ENCODE measurements at regions not wholly inside any gene's neighbourhood (a gene's known extent, or its start where the extent isn't known, plus 50 kb on each side); places are given as distances from the start of the nearest gene placed in this dataset.

DNA sequence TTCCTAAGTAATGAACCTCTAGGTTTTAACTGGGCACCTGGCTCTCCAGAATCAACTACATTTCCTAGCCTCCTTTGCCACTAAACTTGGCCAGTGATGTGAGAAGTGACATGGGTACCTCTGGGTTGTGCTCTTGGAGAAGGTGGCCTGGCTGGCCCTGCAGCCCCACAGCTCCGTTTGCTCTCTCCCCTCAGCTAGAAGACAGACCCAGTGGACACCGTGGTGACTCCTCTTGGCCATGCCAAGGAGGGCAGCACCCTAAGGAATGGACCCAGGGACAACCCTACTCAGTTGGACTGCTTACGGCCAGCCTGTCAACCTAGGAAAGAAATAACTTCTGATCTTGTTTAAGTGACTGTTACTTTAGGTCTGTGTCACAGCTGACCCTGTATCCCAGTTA lies 151.4 kb downstream of the TMEM132E start:
- H3K9me3 ChIP-seq, result no peaks in the 10 kb centered on the region
- no peaks in the 10 kb centered on the region for H3K36me3 ChIP-seq
- no peak overlapping the region for H3K27ac ChIP-seq
- no peaks in the 10 kb centered on the region for H3K4me1 ChIP-seq
- intact Hi-C loops (cut with DNase I), result no loop called here
- no peaks in the 10 kb centered on the region for H3K27me3 ChIP-seq
- TF ChIP-seq, protein P1, sequence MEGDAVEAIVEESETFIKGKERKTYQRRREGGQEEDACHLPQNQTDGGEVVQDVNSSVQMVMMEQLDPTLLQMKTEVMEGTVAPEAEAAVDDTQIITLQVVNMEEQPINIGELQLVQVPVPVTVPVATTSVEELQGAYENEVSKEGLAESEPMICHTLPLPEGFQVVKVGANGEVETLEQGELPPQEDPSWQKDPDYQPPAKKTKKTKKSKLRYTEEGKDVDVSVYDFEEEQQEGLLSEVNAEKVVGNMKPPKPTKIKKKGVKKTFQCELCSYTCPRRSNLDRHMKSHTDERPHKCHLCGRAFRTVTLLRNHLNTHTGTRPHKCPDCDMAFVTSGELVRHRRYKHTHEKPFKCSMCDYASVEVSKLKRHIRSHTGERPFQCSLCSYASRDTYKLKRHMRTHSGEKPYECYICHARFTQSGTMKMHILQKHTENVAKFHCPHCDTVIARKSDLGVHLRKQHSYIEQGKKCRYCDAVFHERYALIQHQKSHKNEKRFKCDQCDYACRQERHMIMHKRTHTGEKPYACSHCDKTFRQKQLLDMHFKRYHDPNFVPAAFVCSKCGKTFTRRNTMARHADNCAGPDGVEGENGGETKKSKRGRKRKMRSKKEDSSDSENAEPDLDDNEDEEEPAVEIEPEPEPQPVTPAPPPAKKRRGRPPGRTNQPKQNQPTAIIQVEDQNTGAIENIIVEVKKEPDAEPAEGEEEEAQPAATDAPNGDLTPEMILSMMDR (IDR thresholded peaks at IDR 0.05), result no peak
- TF ChIP-seq POLR2A (IDR thresholded peaks at IDR 0.05), result no peak
- H3K4me3 ChIP-seq (replicated peaks in 1 of 3), result no peak overlapping the region
- no peak for DNase-seq
- WGBS, 2 donors, result 72 to 85% methylated on average over 2 to 3 of the region's 3 CpGs

DNA sequence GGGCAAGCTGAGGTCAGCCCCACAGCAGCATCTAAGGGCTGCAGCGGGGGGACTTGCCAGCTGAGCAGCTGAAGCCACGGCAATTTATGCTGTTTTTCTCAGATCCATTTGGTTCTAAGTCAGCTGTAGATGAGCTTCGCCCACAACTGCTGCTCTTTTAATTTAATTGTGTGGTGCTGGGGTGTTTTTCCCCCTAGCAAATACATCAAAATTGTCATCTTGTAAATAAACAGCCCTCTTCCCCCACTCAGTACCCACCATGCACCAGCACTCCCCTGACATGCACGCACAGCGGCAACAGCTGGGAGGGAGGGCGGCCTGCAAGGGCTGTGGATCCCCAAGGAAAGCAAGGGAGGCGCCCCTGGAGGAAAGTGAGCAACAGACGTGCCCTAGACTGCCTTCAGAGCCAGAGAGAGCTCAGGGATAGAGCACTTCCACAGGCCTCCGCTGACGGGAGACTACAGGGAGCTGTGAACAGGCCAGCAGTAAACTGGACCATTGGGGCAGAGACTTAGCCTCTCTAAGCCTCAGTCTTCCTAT lies 149.5 kb downstream of the TMEM132E start:
- no peak for DNase-seq
- intact Hi-C loops (cut with DNase I), result no loop called here
- WGBS, 2 donors, result 60 to 75% methylated on average over 10 of the region's 10 CpGs
- TF ChIP-seq POLR2A (IDR thresholded peaks at IDR 0.05), result no peak
- TF ChIP-seq, protein P1 (IDR thresholded peaks at IDR 0.05), result no peak
- Histone ChIP-seq H3K27ac (no peak overlapping the region), H3K4me3 (replicated peaks in 1 of 3) (no peak overlapping the region), H3K4me1 (no peaks in the 10 kb centered on the region), H3K36me3 (no peaks in the 10 kb centered on the region), H3K9me3 (no peaks in the 10 kb centered on the region), H3K27me3 (no peaks in the 10 kb centered on the region)

DNA sequence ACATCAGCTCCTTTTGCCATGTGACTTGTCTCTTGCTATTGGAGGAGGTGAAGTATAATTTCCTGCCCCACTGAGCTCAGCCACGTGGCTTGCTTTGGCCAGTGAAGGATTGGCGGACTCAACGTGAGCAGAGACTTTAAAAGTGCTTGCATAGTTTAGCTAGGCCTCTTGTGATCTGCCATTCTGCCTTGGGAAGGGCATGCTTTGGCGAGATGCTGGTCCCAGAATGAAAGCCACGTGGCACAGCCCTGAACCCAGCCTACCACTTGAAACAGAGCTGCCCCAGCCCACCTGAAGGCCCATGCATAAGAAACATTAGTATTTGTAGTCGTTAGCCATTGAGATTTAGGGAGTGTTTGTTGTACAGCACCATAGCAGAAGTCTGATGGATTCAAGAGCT lies 148.2 kb downstream of the TMEM132E start:
- Histone ChIP-seq H3K27me3 (no peaks in the 10 kb centered on the region), H3K36me3 (no peaks in the 10 kb centered on the region), H3K4me1 (no peaks in the 10 kb centered on the region), H3K9me3 (no peaks in the 10 kb centered on the region), H3K27ac (no peak overlapping the region), H3K4me3 (replicated peaks in 1 of 3) (no peak overlapping the region)
- TF ChIP-seq, protein P1 (IDR thresholded peaks at IDR 0.05), result no peak
- no peak for TF ChIP-seq POLR2A (IDR thresholded peaks at IDR 0.05)
- no peak for DNase-seq
- intact Hi-C loops (cut with DNase I), result no loop called here
- 40 to 48% methylated on average over 6 of the region's 6 CpGs for WGBS, 2 donors

DNA sequence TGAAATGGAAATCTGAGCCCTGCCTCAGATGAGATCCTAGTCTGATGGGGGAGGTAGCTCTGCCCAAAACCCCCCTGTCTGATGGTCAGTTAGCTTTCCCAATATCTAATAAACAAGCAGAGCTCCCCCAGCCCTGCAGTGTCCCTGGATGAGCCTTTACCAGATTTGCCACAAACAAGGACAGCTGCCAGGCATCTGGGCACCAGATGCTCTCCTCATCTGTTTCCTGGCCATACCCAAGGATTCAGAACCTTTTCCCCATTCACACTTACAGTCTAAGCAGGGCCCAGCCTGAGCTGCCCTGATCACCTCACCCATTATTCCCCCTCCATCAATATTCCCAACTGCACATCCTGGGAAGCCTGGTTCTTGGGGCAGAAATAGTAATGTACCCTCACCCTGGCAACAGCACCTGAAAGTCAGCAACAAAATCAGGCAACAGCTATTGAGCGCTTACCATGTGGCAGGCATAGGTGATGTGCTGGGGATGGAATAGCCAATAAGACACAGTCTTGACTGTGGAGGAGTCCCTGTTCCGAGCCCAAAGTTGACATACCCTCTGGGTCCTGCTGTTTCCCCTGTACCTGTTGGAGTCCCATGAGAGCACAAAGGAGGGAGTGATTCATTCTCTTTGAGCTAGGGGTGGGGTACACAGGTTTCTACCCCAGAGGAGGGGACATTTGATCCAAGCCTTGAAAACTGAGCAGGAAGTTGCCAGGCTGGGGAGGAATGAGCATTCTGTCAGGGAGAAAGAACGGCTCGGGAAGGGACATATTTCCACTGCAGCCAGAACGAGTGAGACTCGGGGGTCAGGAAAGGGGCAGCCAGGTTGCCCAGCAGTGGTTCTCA lies 147.4 kb downstream of the TMEM132E start:
- H3K4me1 ChIP-seq, result no peaks in the 10 kb centered on the region
- DNase-seq, result no peak
- WGBS, 2 donors, result 77 to 78% methylated on average over 6 of the region's 6 CpGs
- no peak for TF ChIP-seq POLR2A (IDR thresholded peaks at IDR 0.05)
- TF ChIP-seq, protein P1 (IDR thresholded peaks at IDR 0.05), result no peak
- intact Hi-C loops (cut with DNase I), result no loop called here
- no peaks in the 10 kb centered on the region for H3K9me3 ChIP-seq
- no peaks in the 10 kb centered on the region for H3K27me3 ChIP-seq
- no peak overlapping the region for H3K27ac ChIP-seq
- no peak overlapping the region for H3K4me3 ChIP-seq (replicated peaks in 1 of 3)
- H3K36me3 ChIP-seq, result no peaks in the 10 kb centered on the region

DNA sequence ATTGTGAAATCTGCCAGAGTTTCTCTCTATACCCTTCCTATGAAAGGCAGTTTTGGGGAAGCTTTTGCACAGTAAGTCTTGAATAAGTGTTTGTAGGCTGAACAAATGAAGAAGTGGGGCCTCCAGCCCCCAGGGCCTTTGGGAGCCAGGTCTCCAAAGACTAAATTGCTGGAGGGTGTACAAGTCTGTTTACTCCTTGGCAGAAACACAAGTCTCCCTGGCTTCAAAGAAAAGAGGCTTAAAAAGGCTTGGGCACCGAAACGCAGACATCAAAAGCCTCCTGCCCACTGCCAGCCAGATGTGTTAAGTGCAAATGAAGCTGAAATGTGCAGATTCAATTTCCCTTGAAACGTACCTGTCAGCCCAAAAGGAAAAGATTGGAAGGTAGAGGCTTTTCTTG lies 146.3 kb downstream of the TMEM132E start:
- Histone ChIP-seq H3K27me3 (no peaks in the 10 kb centered on the region), H3K4me3 (replicated peaks in 1 of 3) (no peak overlapping the region), H3K4me1 (no peaks in the 10 kb centered on the region), H3K36me3 (no peaks in the 10 kb centered on the region), H3K9me3 (no peaks in the 10 kb centered on the region), H3K27ac (no peak overlapping the region)
- no peak for DNase-seq
- TF ChIP-seq POLR2A (IDR thresholded peaks at IDR 0.05), result no peak
- TF ChIP-seq, protein P1 (IDR thresholded peaks at IDR 0.05), result no peak
- WGBS, 2 donors, result 54 to 70% methylated on average over 3 of the region's 3 CpGs
- intact Hi-C loops (cut with DNase I), result no loop called here

Measured in thyroid gland (tissue), 4 donors.